Panc1 (cell line): ENCODE measurements at regions not wholly inside any gene's neighbourhood (a gene's known extent, or its start where the extent isn't known, plus 50 kb on each side); places are given as distances from the start of the nearest gene placed in this dataset.

Source experiments
- ATAC-seq: fragments of 200-7000 bp; cut with Tn5 transposase; 2 replicates; pipeline ENCODE4 v1.9.1; 2020; ENCODE audit warnings: mild to moderate bottlenecking, moderate library complexity
- BruUV-seq: library from RNA; stranded (reverse); fragments of 400-500 nt; replicated peaks from 2 replicates; lab custom pipeline; 2021; lab: Mats Ljungman, UMichigan
- CTCF ChIA-PET: fragments of 300-600 bp; sonication (Branson Sonifier 250); formaldehyde crosslinking; loops from one replicate; lab custom pipeline; 2022; ENCODE audit warnings: antibody characterized with exemption; lab: Charles Lee
- POLR2A ChIA-PET: fragments of 300-600 bp; sonication (Branson Sonifier 250); formaldehyde crosslinking; loops from one replicate; lab custom pipeline; 2022; ENCODE audit warnings: antibody characterized with exemption; lab: Charles Lee
- DNase-seq: peaks from one replicate; pipeline ENCODE4 v3.0.0-alpha.2; 2010; ENCODE audit warnings: low read depth, low spot score
- H3K27ac ChIP-seq: 2 replicates; pipeline ENCODE4 v1.5.1; 2011; ENCODE audit warnings: mild to moderate bottlenecking, low read length, inconsistent platforms
- H3K27me3 ChIP-seq: fragments of 200-500 bp; sonication (Bioruptor generic); 2 replicates; pipeline ENCODE4 v1.6.0; 2014; ENCODE audit warnings: low read length, inconsistent platforms; ENCODE audit not compliant: control insufficient read depth, insufficient read depth
- H3K36me3 ChIP-seq: fragments of 200-500 bp; sonication (Bioruptor generic); 2 replicates; pipeline ENCODE4 v1.5.1; 2014; ENCODE audit warnings: inconsistent platforms, mild to moderate bottlenecking, low read length, moderate library complexity; ENCODE audit not compliant: control insufficient read depth, insufficient read depth
- H3K4me1 ChIP-seq: 2 replicates; pipeline ENCODE4 v1.5.1; 2011; ENCODE audit warnings: inconsistent platforms, mild to moderate bottlenecking, low read length, moderate library complexity; ENCODE audit not compliant: control insufficient read depth, insufficient read depth
- H3K4me3 ChIP-seq, 2 experiments: 2 replicates each; pipeline ENCODE4 v1.5.1; 2011 to 2012; ENCODE audit warnings: low read depth in 2 of 2, low read length in 2 of 2, mild to moderate bottlenecking in 2 of 2, inconsistent platforms in 1 of 2, moderate library complexity in 1 of 2
- H3K9me3 ChIP-seq: fragments of 200-500 bp; sonication (Bioruptor generic); 2 replicates; pipeline ENCODE4 v1.5.1; 2014; ENCODE audit warnings: low read depth, mild to moderate bottlenecking, inconsistent platforms, low read length, moderate library complexity; ENCODE audit not compliant: control insufficient read depth, insufficient read depth
- POLR2AphosphoS5 ChIP-seq: IDR thresholded peaks from 2 replicates; pipeline ENCODE4 v1.6.1; 2012; ENCODE audit warnings: mild to moderate bottlenecking, low read depth, low read length, moderate library complexity
- SIN3A ChIP-seq: IDR thresholded peaks from 2 replicates; pipeline ENCODE4 v1.6.1; 2012; ENCODE audit warnings: low read depth, mild to moderate bottlenecking, low read length, moderate library complexity, borderline replicate concordance; ENCODE audit not compliant: insufficient read depth
- TCF7L2 ChIP-seq: IDR thresholded peaks from 2 replicates; pipeline ENCODE4 v1.6.1; 2011; ENCODE audit warnings: mild to moderate bottlenecking, low read depth, low read length, inconsistent platforms
- in situ Hi-C: cut with HindIII; loops from 2 replicates; pipeline ENCODE4 v1.10.0; 2016; ENCODE audit warnings: low sequenced_read_pairs, low pct_unique_long_range_greater_than_20kb
- intact Hi-C: fragments of 100-400 bp; cut with micrococcal nuclease; formaldehyde crosslinking; loops from one replicate; pipeline ENCODE4 v1.10.0; 2022; ENCODE audit not compliant: unreplicated experiment
- TF ChIP-seq, protein P1 (sequence below), 2 experiments: IDR thresholded peaks; 2 replicates each; pipeline ENCODE4 v1.6.1; 2011 to 2012; ENCODE audit warnings: low read depth in 2 of 2, control low read depth in 1 of 2, low read length in 1 of 2, mild to moderate bottlenecking in 1 of 2, moderate library complexity in 1 of 2; ENCODE audit not compliant: insufficient read depth in 1 of 2
- TF ChIP-seq, protein P2 (sequence below): fragments of 450-650 bp; IDR thresholded peaks from 2 replicates; pipeline ENCODE4 v1.5.1; 2017; ENCODE audit warnings: mild to moderate bottlenecking

DNA sequence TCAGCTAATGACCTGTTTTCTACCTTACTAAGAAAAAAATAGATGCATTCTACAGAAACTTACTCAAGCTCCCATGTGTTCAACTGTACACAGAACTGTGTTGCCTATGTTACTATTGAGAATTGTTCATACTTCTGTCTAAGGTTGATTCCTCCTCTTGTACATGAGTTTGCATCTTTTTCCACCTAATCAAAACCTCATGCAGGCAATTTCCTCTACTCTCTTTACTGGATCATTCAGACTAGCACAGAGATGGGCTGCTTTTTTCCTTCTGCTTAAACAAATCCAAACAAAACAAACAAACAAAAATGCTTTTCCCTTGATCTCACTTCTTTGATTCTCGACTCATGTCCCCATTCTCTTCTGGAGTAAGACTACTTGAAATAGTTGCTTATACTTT, 58.8 kb upstream of the PTGFR start:
- ATAC-seq (no peak), DNase-seq (no peak)
- Histone ChIP-seq H3K4me3 (no peak overlapping the region), H3K27ac (no peak overlapping the region), H3K36me3 (no peaks in the 10 kb centered on the region), H3K27me3 (no peaks in the 10 kb centered on the region), H3K4me1 (no peaks in the 10 kb centered on the region), H3K9me3 (0 out of 2 replicates have a peak, but pooled peaks cover 5% of the 10 kb centered on the region)
- ChIA-PET CTCF (no interaction called here), POLR2A (no interaction called here)
- TF ChIP-seq POLR2AphosphoS5 (no peak), SIN3A (no peak), TCF7L2 (no peak)
- TF ChIP-seq, protein P1, sequence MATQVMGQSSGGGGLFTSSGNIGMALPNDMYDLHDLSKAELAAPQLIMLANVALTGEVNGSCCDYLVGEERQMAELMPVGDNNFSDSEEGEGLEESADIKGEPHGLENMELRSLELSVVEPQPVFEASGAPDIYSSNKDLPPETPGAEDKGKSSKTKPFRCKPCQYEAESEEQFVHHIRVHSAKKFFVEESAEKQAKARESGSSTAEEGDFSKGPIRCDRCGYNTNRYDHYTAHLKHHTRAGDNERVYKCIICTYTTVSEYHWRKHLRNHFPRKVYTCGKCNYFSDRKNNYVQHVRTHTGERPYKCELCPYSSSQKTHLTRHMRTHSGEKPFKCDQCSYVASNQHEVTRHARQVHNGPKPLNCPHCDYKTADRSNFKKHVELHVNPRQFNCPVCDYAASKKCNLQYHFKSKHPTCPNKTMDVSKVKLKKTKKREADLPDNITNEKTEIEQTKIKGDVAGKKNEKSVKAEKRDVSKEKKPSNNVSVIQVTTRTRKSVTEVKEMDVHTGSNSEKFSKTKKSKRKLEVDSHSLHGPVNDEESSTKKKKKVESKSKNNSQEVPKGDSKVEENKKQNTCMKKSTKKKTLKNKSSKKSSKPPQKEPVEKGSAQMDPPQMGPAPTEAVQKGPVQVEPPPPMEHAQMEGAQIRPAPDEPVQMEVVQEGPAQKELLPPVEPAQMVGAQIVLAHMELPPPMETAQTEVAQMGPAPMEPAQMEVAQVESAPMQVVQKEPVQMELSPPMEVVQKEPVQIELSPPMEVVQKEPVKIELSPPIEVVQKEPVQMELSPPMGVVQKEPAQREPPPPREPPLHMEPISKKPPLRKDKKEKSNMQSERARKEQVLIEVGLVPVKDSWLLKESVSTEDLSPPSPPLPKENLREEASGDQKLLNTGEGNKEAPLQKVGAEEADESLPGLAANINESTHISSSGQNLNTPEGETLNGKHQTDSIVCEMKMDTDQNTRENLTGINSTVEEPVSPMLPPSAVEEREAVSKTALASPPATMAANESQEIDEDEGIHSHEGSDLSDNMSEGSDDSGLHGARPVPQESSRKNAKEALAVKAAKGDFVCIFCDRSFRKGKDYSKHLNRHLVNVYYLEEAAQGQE (IDR thresholded peaks at IDR 0.05; ENCODE audit: insufficient read depth in 1 of 2, low read depth in 2 of 2, low read length in 1 of 2), result no peak
- TF ChIP-seq, protein P2, sequence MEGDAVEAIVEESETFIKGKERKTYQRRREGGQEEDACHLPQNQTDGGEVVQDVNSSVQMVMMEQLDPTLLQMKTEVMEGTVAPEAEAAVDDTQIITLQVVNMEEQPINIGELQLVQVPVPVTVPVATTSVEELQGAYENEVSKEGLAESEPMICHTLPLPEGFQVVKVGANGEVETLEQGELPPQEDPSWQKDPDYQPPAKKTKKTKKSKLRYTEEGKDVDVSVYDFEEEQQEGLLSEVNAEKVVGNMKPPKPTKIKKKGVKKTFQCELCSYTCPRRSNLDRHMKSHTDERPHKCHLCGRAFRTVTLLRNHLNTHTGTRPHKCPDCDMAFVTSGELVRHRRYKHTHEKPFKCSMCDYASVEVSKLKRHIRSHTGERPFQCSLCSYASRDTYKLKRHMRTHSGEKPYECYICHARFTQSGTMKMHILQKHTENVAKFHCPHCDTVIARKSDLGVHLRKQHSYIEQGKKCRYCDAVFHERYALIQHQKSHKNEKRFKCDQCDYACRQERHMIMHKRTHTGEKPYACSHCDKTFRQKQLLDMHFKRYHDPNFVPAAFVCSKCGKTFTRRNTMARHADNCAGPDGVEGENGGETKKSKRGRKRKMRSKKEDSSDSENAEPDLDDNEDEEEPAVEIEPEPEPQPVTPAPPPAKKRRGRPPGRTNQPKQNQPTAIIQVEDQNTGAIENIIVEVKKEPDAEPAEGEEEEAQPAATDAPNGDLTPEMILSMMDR, result no peak
- no TSS peak for BruUV-seq
- intact Hi-C loops (no loop called here), in situ Hi-C loops (no loop called here)

DNA sequence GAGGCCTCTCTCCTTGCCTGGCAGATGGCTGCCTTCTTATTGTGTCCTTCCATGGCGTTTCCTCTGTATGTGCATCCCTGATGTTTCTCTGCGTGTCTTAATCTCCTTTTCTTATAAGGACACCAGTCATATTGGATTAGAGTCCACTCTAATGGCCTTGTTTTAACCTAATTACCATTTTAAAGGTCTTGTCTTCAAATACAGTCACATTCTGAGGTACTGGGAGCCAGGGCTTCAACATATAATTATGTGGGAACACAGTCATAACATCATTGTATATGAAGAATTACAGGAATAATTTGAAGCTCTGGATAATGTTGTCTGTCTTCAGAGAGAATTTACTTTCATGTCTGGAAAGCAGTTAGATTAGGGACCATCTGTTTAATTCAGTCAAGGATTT, 56.4 kb upstream of the PTGFR start:
- CTCF ChIA-PET, result no interaction called here
- Histone ChIP-seq H3K27me3 (no peaks in the 10 kb centered on the region), H3K27ac (no peak overlapping the region), H3K9me3 (0 out of 2 replicates have a peak, but pooled peaks cover 5% of the 10 kb centered on the region), H3K36me3 (no peaks in the 10 kb centered on the region), H3K4me1 (no peaks in the 10 kb centered on the region), H3K4me3 (no peak overlapping the region)
- DNase-seq (no peak), ATAC-seq (no peak)
- in situ Hi-C loops (no loop called here), intact Hi-C loops (no loop called here)
- POLR2A ChIA-PET, result no interaction called here
- no TSS peak for BruUV-seq
- no peak for TF ChIP-seq SIN3A
- TF ChIP-seq POLR2AphosphoS5, result no peak
- TF ChIP-seq, protein P1 (IDR thresholded peaks at IDR 0.05; ENCODE audit: insufficient read depth in 1 of 2, low read depth in 2 of 2, low read length in 1 of 2), result no peak
- TF ChIP-seq, protein P2, result no peak
- no peak for TF ChIP-seq TCF7L2
